GM18861 (cell line): ENCODE measurements at regions not wholly inside any gene's neighbourhood (a gene's known extent, or its start where the extent isn't known, plus 50 kb on each side); places are given as distances from the start of the nearest gene placed in this dataset.

Source experiments
- ATAC-seq: cut with Tn5 transposase; IDR thresholded peaks from one replicate; pipeline ENCODE4 v1.9.1; 2021; ENCODE audit not compliant: unreplicated experiment

DNA sequence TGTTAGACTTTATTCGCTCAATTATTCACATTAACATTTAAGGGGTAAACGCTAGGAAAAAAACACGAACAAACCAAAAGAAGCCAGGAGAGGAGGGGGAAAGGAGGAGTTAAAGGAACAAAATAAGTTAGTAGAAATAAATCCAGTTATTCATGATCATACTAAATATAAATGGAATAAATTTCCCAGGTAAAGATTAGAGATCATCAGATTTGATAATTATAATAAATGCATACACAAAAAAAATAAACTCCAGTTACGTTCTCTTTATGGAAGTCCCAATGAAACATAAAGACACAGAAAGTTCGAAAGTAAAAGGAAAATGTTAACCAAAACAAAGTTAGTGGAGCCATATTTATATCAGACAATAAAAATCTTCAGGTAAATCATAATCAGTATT lies 568.7 kb upstream of the NOX3 start:
- ATAC-seq: no peak

DNA sequence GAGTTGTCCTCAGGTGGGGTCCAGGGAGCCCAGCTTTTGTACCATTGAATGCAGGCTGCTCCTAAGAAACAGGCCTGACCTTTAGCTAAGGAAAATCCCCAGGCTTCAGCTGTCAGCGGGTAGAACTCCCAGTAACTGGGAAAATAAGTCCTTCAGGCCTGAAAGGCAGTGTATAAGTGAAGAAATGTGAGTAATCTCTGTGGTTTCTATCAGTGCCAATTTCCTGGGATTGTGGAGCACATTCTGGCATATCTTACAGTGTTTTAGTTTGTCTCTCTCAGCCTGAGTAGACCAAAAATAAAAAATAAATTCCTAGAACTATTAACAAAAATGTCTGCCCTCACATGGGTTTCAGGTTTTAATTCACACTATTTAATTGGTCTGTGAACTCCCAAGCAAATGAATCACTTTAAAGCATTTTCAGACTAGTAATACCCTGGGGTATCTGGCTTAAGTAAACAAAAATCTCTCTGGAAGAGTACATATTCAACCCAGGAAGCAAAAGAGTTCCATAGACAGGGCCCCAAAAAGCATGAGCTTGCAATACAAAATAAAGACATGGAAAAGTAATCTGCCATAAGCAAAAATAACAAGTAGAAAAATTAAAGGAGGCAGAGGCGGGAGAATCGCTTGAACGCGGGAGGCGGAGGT lies 566.2 kb upstream of the NOX3 start:
- no peak for ATAC-seq

DNA sequence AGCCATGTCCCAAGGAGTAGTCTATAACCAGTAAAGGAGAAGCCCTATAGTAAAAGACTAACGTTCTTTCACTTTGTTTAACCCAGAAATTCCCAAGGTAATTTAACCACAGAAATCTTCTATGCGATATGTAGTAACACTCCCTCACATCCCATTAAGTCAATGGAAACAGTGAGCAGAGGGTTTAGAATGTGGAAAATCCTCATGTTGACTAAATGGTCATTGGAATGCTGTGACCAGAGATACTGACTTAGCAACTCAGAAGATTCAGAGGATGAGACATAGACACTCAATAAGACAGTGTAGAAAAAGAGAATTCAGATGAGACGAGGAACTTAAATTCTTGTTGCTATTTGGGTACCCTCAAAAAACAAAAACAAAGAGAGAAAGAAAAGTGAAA lies 562.2 kb upstream of the NOX3 start:
- ATAC-seq: no peak

DNA sequence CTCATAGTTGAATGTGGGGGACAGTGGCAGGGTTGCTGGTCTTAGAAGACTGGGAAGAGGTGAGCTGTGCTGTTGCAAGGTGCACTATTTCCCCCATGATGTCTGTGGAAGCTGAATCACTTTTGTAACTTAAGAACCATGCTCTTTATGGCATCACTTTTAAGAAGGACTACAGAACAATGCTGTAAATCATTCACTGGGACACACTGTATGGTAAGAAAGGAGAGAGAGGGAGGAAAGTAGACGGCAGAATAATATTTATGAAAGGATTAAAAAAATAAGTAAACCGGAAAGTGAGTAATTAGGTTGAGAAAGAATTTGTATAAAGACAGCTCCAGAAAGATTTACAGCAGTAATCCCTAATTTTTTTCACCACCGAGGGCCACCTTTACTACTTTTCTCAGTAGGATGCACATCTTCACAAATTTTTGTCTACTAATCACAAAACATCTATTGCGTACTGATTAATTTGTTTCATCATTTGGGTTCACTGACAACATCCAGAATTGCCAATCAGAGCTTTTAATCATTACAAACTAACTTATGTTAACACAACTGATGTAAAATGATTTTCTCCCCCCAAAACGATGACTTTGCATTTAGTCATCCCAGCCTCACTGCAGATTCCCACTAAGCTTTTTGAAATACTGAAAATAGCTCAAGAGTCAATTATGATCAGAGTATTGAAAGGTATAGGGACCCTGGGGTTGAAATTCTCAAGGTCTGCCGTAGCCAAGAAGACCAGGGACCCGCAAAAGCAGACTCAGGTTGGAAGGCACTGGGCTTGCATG lies 560.7 kb upstream of the NOX3 start:
- no peak for ATAC-seq

DNA sequence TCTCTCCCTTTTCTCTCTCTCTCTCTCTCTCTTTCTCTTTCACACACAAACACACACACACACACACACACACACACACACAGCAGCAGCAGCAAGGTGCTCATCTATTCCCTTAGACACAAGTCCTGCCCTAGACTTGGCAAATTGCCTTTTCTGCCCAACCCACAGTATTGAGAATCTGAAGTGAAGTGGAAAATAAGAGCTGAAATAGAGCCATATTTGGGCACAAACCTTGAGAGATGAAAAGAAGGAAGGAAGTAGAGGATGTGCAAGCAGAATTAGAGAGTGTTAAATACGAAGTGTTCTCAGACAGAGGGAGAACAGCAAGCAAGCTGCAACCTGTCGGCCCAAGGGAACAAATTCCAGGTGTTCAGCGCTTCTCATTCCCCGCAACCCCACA lies 557.5 kb upstream of the NOX3 start:
- ATAC-seq: no peak

DNA sequence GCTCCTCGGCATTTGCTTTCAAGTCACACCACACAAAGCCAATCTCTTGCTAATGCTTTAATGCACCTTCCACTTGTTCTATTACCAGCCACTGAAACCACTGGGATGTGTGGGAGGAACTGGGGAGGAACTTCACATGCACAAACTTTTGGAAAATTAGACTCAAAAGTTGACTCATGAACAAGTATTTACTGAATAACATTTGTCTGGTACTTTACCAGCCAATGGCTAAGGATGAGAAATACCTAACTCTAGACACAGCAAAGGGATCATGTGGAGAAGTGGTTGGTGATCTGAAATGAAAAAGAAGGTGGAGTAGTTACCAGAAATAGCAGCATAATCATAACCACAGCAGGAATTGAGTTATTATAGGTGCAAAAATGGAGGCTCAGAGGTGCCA lies 554.0 kb upstream of the NOX3 start:
- no peak for ATAC-seq

DNA sequence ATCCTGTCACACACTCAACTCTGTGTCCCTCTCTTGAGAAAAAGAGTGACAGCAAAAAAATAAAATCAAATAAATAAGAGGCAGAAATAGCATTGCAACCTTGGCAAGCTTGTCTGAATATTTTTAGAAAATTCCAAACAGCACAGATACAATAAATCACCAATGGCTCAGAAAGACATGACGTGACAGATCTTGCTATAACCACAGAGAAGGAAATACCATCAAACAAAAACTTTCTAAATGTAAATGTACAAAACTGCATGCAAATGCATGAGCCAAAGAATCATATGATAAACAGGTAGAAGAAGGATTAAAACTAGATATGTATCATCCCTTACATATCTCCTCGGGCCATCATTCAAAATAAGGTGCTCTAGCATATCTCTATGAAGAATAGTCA lies 549.2 kb upstream of the NOX3 start:
- ATAC-seq: no peak

DNA sequence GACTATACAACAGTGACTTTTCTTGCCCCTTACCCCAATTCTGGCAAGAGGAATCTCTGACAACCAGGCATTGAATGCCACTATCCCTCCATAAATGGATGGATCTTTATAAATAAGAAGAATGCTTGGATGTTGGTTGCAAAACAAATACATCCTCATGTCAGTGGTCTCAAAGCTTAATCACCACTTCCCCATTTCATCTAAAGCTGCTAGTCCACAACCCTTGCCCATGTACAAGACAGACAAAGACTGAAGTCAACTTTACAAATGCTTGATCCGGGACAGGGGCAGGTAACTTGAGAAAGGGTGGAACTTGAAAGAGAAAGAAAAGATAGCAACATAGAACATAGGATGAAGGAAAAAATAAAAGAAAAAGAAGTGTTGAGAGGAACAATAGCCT lies 540.5 kb upstream of the NOX3 start:
- no peak for ATAC-seq

DNA sequence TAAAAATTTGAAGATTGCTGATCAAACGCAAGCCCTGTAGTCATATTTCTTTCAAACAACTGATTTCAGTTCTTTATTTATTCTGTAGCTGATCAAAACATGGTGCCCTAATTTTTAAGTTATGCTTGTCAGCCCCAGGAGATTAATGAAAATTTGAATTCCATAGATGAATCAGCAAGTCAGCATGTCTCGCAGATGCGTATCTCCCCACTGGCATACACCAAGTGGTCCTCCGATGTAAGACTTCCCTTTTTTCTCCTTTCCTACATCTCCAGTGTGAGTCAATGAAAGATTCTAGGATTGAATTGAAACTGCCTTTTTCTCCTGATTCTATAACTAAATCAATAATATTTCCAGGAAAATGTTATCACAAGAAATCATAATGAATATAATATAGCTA lies 539.6 kb upstream of the NOX3 start:
- ATAC-seq: no peak

DNA sequence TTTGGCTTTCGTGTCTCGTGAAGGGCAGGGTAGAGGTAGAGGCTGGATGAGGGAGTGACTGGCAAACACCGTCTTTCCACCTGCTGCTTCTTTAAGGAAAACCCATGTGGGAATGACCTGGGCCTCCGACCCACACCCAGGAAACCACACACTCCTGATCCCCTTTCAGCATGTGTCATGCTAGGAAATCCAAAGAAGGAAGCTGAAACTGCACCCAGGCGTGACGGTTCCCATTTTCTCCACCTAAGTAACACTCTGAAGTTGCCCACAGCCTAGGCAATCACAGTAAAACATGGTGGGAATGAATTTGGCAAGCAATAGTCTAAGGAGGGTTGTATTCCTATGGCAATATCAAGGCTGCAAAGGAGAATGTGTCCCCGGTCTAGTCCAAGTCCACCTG lies 538.4 kb upstream of the NOX3 start:
- ATAC-seq: no peak

DNA sequence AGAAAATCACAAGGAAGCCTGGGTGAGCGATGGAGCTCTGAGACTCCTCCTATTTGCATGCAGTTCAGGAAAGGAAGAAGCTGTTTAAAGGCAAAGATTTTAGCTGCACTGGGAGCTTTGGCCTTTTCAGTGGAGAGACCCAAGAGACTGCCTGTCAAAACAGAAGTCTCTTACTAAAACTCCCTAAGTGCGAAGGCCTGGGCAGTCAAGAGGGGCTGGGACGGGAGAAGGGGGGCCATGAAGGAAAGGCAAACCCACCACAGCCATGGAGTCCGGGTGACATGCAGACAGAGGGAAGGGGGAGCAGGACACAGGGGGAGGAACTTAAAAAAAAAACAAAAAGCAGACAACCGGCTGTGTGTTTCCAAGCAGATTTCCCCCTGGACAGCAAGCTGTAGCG lies 537.6 kb upstream of the NOX3 start:
- no peak for ATAC-seq

DNA sequence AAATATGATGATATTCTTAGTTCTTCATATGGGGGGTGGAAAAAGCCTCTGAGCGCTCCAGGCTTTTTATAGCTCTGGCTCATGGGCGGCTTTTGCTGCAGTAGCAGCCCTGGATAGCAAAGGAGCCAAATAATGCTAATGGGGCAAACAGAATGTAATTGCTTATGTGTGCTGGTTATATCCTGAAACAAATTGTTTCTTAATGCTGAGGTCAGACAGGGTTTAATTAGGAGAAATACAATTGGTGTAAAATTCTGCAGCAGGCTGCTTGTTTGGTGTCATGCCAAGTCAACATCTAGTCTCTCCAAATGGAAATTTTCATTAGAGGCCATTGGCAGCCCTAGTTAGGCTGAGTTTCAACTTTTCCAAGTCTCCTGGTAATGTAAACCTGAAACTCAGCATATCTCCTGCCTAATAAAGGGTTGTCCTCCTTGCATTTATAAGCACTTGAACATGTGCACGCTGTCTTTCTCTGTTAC lies 530.1 kb upstream of the NOX3 start:
- no peak for ATAC-seq

DNA sequence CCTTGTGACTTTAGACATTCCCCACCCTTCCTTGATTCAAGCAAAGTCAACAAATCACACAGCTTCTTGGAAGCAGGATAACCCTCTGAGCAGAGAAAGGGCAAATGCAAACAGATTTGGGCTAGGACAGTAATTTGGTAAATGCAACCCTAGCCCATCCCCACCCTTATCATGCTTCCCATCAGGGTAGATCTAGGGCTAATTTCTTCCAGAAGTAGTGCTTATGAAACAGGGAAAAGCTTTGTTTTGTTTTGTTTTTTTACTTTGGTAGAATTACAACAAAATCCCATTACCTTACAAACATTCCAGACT lies 525.1 kb upstream of the NOX3 start:
- no peak for ATAC-seq

DNA sequence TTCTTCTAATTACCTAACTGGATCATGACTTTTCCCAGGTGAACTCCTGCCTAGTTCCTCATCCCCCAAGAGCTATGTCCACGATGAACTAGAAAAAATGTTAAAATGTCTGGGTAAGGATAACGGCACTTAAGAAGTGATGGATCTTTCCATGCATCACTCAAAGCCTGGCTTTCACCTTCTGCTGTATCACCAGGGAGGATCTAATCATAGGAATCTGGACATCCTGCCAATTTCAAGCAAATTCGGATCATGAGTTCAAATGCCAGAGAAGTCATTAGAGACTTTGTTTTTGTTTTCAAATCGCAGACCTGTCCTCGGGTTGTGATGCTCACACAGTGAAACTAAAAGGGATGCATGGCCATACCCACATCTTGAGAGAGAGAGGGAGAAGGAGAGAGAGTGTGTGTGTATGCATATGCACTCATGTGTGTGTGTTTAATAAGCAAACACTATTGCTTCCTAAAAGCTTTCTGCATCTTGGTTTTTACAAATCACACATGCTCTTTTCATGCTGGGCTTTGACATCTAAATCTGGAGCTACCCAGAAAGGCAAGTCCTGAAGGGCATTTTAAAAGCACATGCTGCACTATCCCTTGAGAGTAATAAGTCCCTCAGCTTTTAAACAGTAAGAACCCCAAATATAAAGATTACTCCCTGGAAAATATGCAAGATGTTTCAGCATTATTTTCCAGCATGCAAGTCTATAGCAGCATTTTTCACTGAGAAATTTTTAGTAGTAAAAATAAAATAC lies 524.6 kb upstream of the NOX3 start:
- no peak for ATAC-seq

DNA sequence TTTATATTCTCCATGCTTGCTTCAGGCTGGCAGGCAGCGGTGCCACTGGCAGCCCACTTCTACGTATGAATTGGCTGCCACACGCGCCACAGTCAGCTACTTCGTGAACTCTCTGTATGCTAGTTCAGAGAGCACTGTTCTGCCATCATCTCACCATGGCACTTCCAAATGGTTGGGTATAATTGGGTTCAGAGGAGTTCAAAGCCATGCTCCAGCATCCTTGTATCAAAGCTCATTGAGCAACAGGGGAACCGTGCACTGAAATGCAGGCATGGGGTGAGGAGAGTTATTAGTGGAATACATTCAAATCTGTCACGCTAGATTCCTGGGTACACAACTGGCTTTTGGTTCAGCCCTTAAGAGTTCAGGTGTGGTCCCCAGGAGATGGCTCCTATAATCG lies 519.9 kb upstream of the NOX3 start:
- no peak for ATAC-seq

DNA sequence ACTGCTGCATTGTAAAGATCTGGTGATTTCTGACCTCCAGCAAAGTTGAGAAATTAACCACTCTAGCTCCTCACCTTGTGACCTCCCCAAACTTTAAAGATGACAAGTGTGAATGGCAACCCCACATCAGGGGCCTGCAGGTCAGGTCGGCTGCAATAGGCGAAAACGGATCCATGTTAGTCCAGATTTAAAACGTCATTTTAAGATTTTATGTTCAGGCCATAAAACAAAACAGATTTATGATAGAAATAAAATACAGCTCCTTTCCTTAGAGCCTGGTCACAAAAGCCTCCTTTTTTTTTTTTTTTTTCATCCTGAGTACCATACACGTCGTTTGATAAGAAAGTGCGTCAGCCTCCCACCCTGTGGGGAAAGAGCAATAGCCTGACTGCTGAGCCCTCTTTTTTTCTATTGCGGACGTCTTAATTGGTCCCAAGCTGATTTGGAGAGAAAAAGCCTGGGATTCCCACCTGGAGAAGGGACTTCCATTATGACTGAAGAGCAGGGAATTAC lies 519.2 kb upstream of the NOX3 start:
- ATAC-seq: no peak

DNA sequence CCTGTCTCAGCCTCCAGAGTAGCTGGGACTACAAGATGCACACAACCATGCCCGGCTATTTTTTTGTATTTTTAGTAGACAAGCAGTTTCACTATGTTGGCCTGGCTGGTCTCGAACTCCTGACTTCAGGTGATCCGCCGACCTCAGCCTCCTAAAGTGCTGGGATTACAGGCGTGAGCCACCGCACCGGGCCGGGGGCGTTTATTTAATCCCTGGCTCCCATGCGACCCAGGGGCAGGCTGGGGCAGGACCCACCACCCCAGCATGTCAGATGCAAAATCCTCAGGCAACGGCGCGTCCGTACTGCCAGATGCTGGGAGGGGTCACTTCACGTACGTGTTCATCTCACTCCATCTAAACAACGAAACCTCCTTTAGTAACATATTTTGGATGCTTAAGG lies 518.7 kb upstream of the NOX3 start:
- ATAC-seq: no peak

DNA sequence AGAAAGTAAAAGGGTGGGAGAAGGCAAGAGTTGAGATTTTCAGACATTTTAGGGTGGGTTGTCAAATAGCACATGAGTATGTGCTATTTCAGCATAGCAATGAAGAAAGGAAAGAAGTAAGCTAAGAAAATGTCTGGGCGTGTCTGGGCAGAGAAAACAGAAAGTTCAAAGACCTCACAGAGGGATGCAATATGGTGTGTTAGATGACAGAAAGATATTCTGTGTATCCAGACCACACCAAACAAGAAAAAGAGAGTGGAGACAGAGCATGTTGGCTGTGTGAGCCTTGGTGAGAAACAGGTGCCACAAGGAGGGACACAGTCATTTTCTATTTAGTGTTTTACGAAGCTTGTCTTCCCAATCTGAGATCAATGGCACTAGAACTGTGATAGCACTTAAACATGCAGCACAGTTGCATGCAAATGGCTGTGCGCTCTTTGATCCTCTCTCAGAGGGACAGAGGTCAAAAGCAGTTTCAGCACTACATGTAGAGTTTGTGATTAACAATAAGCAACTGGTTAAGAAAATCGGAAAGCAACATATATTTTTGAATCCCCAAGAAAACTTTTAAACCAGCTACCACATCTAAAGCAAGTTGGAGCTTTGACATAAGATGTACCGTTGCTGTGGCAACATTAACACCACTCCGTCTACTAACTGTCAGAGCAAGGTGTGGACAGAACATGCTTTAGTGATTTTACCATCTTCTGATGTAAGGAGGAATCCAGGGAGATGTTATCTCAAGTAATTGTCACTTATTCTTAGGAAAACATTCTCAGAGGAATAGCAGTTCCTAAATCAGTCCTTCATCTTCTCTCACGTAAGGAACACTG lies 515.5 kb upstream of the NOX3 start:
- no peak for ATAC-seq

DNA sequence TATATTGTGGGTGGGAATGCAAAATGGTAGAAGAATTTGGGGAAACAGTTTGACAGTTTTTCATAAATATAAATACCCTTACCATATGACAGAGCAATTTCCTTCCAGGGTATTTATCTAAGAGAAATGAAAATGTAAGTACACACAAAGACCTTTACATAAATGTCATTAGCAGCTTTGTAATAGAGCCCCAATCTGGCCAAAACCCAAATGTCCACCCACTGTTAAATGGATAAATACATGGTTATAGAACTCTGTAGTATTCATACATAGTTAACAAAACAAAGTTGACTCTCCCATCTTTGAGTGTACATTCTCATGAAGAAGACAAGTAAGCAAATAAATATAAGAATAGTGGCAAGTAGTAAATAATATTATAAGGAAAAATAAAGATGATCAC lies 514.8 kb upstream of the NOX3 start:
- ATAC-seq: no peak

DNA sequence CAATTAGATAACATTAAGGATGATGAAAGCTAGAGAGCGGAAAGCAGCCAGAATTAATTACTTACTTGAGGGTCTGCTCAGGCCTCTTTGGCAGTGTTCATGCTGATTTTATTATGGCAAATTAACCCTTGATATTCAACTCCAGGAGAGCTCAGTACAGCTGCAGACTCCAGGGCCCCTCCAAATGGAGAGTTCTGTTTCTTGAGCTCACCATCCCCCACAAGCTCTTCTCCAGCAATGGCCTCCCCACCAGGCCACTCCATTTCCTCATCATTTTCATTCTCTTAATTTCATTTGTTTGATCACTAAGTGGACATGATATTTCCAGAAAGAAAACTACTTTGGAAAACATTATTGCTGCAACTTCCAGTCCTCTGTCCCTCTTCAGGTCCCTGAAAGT lies 513.3 kb upstream of the NOX3 start:
- ATAC-seq: no peak

DNA sequence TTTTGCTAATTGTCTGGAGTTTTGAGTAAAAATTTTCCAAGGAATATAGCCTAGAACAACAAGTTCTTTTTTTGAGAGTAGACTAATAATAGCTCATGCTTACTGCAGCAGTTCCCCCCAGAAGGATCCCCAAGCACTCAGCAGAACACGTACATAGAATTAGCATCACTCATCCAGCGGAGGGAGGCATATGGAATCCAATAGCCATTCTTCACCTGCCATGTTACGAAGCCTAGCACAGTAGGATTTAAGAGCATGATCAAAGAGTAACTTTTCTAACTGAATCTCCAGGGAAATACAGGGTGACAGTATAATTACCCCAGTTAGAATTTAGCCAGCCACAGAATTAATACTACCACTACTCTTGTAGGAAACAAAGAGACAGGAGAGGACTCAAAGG lies 511.7 kb upstream of the NOX3 start:
- no peak for ATAC-seq
